GM23338 (cell line): ENCODE measurements at regions not wholly inside any gene's neighbourhood (a gene's known extent, or its start where the extent isn't known, plus 50 kb on each side); places are given as distances from the start of the nearest gene placed in this dataset.

ENCODE experiments used
- CREB1 ChIP-seq: fragments of 250-450 bp; sonication (Bioruptor Pico); IDR thresholded peaks from 2 replicates; pipeline ENCODE4 v1.5.0; 2020; ENCODE audit warnings: low read depth, mild to moderate bottlenecking, moderate library complexity
- EZH2 ChIP-seq: fragments of 200-600 bp; sonication (generic); IDR thresholded peaks from one replicate; pipeline ENCODE4 v1.8.0; 2017; ENCODE audit warnings: antibody characterized with exemption, mild to moderate bottlenecking, low read depth; ENCODE audit not compliant: unreplicated experiment
- EZH2phosphoT487 ChIP-seq: fragments of 200-600 bp; sonication (generic); IDR thresholded peaks from one replicate; pipeline ENCODE4 v1.8.1; 2018; ENCODE audit warnings: antibody characterized with exemption; ENCODE audit not compliant: unreplicated experiment
- JUNB ChIP-seq: IDR thresholded peaks from one replicate; pipeline ENCODE4 v1.6.1; 2016; ENCODE audit warnings: antibody characterized with exemption; ENCODE audit not compliant: unreplicated experiment
- NANOG ChIP-seq: IDR thresholded peaks from 2 replicates; pipeline ENCODE4 v1.6.1; 2016; ENCODE audit warnings: antibody characterized with exemption, borderline replicate concordance
- POLR2AphosphoS5 ChIP-seq: IDR thresholded peaks from 2 replicates; pipeline ENCODE4 v1.6.1; 2016; ENCODE audit warnings: antibody characterized with exemption, low read depth
- REST ChIP-seq: IDR thresholded peaks from one replicate; pipeline ENCODE4 v1.6.1; 2018; ENCODE audit warnings: antibody characterized with exemption; ENCODE audit not compliant: unreplicated experiment
- STAT1 ChIP-seq: IDR thresholded peaks from one replicate; pipeline ENCODE4 v1.6.1; 2016; ENCODE audit warnings: antibody characterized with exemption; ENCODE audit not compliant: unreplicated experiment
- ZNF331 ChIP-seq: fragments of 250-450 bp; sonication (Bioruptor Pico); IDR thresholded peaks from 2 replicates; pipeline ENCODE4 v1.5.0; 2020; ENCODE audit warnings: low read depth, mild to moderate bottlenecking, moderate library complexity
- TF ChIP-seq, protein P1 (sequence below), 2 experiments: fragments of 200-600 bp in 1 of 2; sonication (generic) in 1 of 2; conservative IDR thresholded peaks; 2 replicates each; pipeline versions ENCODE4 v1.5.1 to v1.6.1; 2016 to 2017; ENCODE audit warnings: antibody characterized with exemption in 2 of 2, low read depth in 2 of 2, mild to moderate bottlenecking in 2 of 2, moderate library complexity in 1 of 2
- TF ChIP-seq, protein P2 (sequence below): IDR thresholded peaks from 2 replicates; pipeline ENCODE4 v1.6.1; 2016; ENCODE audit warnings: antibody characterized with exemption

DNA sequence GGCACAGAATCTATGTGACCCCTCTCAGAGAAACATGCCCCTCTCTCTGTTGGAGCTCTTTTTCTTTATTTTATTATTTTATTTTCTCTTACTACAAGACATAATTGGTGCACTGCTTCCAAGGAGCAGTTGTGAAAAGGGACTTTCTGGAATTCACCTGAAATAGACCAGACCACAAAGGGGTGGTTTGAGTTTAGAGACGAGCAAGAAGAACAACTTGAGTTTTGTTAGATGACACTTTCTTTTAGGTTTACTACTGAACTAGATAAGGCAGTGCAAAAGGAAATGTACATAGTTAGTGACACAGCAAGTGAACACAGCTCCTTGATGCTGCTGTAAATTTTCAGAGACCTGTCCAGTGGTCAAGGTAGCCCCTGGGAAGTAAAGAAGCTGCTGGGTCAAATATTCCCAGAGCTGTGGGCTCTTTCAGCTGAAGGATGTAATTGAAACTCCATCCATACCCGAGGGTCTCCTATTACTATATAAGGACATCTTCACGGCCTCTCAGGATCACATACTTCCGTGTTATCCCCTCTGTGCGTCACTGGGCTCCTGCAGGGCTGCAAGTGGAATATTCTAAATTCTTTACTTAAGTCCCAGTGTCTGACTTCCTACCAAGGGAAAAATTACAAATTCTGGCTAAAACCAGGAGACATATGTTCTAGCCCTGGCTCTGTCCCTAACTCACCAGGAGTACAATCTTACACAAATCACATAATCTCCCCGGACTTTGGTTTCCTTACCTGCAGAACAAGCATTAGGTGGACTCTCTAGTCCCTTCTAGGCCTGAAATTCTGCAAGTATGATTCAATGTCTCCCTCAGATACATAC, 69.1 kb upstream of the ADTRP start:
- TF ChIP-seq, protein P1, sequence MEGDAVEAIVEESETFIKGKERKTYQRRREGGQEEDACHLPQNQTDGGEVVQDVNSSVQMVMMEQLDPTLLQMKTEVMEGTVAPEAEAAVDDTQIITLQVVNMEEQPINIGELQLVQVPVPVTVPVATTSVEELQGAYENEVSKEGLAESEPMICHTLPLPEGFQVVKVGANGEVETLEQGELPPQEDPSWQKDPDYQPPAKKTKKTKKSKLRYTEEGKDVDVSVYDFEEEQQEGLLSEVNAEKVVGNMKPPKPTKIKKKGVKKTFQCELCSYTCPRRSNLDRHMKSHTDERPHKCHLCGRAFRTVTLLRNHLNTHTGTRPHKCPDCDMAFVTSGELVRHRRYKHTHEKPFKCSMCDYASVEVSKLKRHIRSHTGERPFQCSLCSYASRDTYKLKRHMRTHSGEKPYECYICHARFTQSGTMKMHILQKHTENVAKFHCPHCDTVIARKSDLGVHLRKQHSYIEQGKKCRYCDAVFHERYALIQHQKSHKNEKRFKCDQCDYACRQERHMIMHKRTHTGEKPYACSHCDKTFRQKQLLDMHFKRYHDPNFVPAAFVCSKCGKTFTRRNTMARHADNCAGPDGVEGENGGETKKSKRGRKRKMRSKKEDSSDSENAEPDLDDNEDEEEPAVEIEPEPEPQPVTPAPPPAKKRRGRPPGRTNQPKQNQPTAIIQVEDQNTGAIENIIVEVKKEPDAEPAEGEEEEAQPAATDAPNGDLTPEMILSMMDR (conservative IDR thresholded peaks at IDR 0.05; ENCODE audit: low read depth in 2 of 2): no peak
- no peak for TF ChIP-seq POLR2AphosphoS5
- TF ChIP-seq EZH2phosphoT487: no peak
- TF ChIP-seq EZH2: no peak
- TF ChIP-seq REST: no peak
- no peak for TF ChIP-seq ZNF331 (CRISPR knock-in tag)
- no peak for TF ChIP-seq STAT1
- no peak for TF ChIP-seq CREB1
- TF ChIP-seq NANOG: no peak
- no peak for TF ChIP-seq JUNB
- TF ChIP-seq, protein P2, sequence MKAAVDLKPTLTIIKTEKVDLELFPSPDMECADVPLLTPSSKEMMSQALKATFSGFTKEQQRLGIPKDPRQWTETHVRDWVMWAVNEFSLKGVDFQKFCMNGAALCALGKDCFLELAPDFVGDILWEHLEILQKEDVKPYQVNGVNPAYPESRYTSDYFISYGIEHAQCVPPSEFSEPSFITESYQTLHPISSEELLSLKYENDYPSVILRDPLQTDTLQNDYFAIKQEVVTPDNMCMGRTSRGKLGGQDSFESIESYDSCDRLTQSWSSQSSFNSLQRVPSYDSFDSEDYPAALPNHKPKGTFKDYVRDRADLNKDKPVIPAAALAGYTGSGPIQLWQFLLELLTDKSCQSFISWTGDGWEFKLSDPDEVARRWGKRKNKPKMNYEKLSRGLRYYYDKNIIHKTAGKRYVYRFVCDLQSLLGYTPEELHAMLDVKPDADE: no peak
